HL-60/S4 (cell line): ENCODE measurements at regions not wholly inside any gene's neighbourhood (a gene's known extent, or its start where the extent isn't known, plus 50 kb on each side); places are given as distances from the start of the nearest gene placed in this dataset.

ENCODE experiments used
- in situ Hi-C: fragments of 300-500 bp; cut with MboI; formaldehyde crosslinking; loops from 2 replicates; pipeline ENCODE4 v1.14.3; 2022; ENCODE audit warnings: low sequenced_read_pairs

DNA sequence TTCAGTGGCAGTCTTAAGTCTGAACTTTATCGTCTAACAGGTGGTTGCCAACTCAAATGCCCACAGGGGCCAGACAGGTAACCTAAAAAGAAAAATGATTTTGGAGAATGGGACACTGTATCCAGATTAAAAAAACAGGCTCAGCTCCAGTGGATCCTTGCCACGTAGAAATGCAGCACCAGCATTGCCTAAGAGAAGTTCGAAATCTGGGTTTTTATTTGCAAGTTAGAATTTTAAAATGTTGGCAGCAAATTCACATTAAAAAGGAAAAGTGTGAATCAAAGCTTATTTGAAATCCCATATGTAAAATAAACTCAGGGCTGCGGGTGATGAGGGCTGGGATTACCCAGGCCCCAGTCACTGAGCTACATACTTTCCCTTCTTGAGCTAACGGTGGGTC, 408.5 kb upstream of the SUCLG2 start:
- in situ Hi-C loops: no loop called here

DNA sequence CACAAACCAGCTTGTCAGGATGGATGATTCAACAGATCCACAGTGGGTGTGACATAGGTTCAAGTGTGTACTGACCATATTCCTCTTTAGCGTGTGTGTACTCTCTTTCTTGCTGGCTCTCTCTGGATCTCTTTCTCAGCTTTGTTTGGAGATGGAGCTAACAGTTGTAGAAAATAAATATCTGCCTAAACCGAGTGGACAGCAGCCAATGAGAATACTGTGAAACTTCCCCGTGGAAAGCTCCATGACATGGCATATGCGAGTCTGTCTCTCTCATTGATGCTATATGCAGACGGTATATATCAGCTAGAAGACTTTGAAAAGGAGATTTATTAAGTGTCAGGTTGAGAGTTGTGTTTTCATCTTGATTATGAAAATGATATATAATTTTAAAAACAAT, 406.5 kb upstream of the SUCLG2 start:
- in situ Hi-C loops: no loop called here

DNA sequence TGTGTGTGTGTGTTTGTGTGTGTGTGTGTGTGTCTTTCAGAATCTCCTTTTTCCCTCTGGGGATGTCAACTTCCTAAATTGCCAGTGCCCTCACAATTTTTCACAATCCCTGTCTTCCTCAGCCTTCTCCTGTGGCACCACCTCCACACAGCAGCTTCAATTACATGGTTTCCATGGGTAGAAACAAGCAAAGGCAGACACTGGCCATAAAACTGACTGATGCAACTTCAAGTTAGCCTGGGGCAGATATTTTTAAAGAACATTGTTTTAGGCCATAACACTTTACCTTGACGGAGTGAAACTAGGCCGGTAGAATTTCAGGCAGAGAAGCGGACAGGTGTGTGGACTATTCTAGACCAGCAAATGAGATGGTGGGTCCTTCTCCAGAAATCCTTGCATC, 405.8 kb upstream of the SUCLG2 start:
- in situ Hi-C loops: no loop called here

DNA sequence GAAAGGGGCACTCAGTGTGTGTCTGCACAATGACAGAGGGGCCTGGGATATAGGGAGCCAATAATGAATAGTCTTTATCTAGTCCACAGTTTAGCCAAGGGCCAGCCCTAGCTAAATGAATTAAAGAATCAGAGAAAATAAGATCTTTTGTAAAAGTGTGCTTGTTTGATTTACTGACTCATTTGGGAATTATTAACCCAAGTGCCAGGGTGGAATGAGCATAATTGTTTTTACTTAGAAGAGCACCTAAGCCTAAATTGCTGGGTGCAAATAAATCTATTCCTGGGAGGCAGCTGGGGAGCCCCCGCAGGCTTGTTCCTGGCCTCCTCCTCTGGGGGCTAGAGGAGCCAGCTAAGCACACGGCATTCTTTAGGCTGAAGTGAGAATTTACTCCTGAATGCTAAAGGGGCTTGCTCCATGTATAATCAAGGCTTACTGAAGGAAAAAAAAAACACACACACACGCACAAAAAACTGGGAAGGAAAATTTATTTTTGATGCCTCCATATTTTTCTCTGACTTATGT, 405.3 kb upstream of the SUCLG2 start:
- in situ Hi-C loops: no loop called here

DNA sequence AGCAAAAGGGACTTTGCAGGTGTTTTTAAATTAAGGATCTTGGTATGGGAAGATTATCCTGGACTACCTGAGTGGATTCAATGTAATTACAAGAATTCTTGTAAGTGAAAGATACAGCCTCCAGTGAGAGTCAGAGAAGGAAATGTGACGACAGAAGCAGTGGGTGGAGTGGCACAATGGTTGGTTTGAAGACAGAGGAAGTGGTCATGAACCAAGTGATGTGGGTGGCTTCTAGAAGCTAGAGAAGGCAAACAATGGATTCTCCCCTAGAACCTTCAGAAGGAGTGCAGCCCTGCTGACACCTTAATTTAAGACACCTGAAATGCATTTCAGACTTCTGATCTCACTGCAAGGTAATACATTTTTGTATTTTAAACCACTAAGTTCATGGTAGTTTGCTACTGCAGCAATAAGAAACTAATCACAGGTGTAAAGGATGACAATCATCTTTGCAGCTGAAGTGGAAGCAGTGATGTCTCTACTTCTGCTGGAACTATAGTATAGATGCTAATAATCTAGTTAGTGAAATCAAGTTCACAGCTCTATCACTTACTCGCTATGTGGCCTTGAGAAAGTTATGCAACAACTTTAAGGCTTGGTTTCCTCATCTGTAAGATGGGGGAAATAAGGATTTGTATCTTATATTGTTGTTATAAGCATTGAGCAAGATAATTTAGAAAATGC, 403.4 kb upstream of the SUCLG2 start:
- in situ Hi-C loops: no loop called here

DNA sequence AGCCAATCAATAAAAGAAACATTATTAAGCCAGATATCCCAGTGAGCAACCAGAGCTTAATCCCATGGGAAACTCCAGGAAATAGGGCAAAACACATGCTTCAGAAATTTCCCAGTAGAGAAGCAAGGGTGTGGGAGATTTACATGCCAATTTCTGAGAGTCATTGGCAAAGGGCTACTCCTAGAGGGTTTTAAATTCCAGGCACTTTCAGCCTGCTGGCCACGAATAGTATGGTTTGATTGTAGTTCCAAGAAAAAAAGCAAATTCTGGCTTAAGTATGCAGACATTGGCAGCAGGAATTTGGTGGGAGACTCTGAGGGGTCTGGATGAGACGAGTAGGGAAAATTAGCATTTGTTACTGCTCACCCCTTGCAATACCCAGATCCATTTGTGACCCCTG, 402.1 kb upstream of the SUCLG2 start:
- in situ Hi-C loops: no loop called here

DNA sequence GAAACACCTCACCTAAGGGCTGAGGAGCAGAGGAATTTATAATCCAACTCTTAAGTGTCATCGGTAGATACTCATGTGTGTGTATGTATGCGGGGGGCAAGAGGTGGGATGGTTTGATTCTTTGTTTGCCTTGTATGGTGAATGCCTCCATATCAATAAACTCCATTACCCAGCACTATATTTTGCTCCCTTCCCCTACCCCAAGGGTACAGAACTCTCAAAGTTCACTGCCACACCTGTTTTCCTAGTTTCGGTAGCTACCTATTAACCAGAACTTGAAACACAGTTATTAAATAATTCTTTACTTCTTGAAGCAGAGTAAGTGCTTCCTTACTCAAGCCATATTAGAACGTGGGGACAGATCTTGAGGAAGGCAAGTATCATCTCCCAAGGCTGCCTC, 400.8 kb upstream of the SUCLG2 start:
- in situ Hi-C loops: no loop called here

DNA sequence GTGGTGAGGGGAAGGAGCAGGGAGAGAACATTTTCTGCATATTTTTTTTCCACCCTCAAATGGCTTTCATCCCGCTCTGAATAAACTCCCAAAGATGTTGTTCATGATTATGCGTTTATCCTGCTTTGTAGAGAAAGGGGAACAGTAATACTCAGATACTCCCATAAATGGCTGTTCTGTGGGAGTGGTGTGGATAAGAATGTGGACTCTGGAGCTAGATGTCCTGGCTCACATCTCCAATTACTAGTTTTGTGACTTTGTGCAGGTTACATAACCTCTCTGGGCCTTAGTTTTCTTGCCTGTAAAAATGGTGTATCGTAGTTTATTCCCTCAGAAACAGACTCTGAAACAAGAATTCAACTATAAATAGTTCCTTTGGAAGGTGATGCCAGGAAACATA, 395.4 kb upstream of the SUCLG2 start:
- in situ Hi-C loops: no loop called here

DNA sequence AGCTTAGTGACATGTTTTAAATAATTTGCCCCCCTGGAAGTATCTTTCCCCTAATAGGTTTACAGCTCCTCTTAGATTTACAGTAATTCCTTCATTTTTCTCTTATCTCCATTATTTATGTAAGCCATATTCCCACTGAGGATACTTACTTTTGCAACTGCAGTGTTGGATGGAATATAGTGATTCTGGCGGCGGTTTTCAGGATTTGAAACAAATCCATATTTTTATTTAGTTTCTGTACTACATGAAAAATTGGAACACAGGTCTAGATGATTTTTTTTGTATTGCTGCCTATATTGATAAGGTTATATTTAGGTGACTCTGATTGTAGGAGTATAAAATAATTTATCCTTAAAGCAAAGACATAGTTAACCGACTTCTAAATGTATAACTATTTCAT, 391.6 kb upstream of the SUCLG2 start:
- in situ Hi-C loops: no loop called here

DNA sequence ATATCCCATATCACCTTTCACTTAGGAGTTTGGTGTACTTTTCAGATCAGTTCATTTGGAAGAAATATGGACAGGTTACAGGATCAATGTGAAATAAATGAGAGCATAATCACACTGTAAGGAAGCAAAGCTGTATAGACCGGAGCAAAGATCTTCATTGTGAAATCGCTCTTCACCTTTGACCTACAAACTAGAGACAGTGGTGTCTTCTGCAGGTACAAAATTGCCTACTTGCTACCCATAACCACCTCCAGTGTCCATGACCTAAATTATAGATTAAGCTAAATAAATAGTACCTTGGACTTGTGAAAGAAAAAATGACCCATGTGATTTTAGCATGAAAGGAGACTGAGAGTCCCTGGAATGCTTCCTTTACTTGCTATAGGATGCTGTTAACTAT, 379.5 kb upstream of the SUCLG2 start:
- in situ Hi-C loops: no loop called here

DNA sequence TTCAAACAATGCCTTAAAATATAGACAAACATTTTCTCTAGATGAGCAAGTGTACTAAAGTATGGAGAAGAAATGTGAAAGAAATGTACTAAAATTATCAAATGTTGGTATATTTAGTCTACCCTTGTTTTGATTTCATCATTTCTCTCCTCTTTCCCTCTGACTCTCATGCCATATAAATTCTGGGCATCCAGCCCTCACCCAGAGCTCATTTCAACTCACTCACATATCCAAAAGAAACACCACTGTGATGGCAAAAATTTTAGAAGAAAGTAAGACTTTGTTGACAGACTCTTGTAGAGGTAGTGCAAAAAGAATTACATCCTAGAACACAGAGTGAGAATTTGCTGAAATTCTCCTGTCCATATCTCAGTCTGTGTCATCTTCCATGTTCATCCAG, 377.8 kb upstream of the SUCLG2 start:
- in situ Hi-C loops: no loop called here

DNA sequence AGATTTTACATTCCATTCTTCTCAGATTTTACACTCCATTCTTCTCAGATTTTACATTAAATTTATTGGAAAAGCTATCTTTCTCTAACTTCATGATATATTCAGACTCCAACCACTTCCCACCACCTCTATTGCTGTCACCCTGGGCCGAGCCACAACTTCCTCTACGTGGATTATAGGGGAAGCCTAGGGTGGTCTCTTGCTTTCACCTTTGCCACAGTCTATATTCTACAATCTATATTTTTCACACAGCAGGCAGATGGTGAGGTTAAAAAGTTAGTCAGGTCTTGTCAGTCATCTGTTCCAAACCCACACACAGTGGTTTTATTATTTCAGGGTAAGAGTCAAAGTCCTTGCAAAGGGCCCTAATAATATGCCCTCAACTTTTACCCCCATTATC, 370.8 kb upstream of the SUCLG2 start:
- in situ Hi-C loops: no loop called here

DNA sequence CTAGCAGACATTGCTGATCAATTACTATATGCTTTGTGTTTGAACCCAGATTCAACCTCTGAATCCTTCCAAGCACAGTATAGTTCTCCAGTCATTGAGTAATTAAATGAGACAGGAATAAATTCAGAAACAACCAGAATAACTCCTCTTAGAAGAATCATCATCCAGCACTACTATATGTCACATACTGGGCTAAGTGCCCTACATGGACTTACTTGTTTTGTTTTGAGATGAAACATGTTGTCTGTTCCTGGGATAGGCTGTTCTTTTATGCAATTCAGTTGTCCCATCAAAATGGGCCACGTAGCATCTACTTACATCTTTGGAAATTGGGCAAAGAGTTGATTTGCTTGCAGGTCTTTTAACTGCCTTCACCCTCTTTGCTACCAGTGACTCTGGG, 365.5 kb upstream of the SUCLG2 start:
- in situ Hi-C loops: no loop called here

DNA sequence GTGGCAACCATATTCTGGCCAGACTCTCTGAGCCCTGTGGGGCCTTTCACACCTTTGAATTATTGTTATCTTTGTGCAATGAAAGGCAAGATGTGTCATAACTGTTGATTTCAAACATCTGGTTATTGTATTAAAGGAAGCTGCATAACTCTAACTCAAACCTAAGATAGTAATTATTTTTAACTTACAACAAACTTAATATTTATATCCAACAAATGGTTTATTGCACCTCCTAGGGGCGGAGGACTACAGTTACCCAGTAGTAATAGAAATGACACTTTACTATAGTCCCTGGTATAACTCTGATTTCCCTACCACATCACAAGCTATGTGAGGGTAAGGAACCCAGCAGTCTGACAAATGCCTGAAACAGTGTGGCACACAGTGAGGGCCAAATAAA, 363.9 kb upstream of the SUCLG2 start:
- in situ Hi-C loops: no loop called here

DNA sequence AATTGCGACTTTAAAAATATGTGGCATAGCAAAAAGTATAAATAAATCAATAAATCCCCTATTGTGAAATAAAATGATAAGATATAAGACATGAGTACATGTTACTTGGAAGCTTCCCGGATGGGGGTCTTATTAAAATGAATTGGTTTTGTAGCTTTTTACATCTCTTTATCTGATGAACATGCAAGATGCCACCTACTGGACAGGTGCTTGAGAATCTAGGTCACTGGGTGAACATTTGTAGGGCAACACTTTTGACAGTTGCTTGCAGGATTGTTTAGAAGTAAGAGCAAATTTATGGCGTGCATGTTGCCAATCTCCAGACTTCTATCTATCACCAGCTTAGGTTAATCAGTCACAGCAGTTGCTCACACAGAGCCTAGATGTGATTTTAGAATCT, 362.7 kb upstream of the SUCLG2 start:
- in situ Hi-C loops: no loop called here

DNA sequence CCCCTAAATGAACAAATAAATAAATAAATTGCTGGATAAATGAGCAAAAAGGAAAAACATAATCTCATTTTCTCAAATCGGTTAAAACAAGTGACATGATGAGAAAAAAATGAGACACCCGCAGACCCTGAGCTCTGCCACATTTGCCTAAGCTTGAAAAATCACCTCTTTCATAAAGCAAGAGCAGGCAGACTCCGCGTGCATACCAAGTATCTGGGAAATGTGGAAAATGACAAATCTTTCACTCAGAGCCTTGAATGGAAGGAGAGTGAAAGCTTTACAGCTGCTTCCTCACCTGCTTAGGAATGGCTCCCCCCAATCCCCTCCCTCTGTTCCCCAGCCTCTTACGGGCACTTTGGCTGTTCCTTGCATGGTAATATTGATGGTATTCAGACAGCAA, 355.5 kb upstream of the SUCLG2 start:
- in situ Hi-C loops: no loop called here

DNA sequence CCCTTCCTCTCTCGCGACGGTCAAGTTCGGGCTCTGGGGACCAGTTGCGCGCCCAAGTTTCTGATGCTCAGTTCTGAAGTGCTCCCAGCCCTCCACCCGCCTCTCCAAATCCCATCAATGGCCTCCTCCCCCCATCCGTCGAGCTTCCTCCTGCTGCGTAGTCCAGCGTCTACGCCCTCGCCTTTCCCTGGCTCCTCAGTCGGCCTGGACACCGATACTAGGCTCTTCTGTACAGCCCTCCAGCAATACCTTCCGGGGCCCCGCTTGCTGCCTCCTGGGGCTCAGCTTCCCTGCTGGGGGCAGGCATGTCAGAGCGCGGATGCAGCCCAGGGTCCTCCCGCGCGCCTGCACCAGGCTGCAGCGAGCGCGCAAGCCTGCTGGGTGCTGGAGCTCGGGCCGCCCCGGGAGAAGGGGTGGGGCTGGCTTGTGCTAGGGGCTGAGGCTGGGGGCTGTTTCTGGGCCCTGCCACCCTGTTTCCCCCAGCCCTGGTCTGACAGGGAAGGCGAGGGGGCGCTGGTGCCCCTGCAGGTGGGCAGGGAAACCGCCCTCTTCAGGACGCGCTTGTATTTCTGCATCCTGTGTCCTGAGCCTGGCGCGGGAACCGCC, 353.3 kb upstream of the SUCLG2 start:
- in situ Hi-C loops: no loop called here

DNA sequence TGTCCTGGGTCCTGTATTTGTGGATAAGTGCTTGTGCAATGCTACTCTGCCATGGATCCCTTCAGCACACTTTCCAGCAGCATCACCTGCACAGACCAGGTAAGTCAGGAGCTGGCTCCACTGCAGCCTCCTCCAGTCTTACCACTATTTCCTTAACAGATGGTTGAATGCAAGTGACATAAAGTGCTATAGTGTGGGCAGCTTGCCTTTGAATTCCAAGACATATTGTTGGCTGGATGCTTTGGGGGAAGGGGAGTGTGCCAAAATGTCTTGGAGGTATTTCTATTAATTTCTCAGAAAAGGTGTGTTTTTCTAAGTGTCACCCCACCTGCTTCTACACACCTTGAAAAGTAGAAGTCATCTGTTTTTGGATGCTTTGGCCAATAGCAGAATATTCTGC, 352.2 kb upstream of the SUCLG2 start:
- in situ Hi-C loops: no loop called here

DNA sequence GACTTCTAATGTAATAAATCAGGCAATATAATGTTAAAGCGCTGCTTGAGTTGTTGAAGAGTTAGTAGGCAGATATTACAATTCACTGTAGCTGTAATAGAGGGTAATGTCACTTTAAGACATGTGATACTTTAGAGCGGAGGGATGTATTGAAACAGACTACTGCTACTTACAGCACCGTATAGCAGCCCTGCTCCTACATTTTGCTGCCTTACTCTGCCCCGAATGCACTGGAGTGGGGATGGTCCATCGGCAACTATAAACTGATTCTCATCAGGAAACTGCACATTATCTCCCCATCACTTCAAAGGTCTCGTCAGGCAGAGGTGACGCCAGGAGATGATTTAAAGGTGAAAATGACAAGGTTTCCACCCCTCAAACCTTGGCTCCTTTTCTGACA, 349.7 kb upstream of the SUCLG2 start:
- in situ Hi-C loops: no loop called here

DNA sequence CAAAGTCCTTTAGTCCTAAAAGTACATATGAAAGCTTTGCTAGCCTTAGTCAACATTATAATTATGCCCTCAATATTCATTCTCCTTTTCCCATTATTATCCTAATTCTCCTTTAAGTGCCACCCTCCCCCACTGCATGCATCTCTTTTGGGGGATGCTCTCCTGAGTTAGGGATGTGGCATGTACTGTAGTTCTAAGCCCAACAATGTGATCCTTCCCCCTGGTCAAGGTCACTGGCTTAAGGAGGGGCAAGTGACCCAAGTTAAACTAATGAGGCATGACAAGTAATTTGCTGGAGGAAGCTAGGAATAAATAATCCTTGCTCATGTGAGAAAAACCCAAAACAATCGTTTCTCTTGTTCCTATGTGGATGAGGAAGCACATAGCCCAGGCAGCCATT, 343.9 kb upstream of the SUCLG2 start:
- in situ Hi-C loops: no loop called here

DNA sequence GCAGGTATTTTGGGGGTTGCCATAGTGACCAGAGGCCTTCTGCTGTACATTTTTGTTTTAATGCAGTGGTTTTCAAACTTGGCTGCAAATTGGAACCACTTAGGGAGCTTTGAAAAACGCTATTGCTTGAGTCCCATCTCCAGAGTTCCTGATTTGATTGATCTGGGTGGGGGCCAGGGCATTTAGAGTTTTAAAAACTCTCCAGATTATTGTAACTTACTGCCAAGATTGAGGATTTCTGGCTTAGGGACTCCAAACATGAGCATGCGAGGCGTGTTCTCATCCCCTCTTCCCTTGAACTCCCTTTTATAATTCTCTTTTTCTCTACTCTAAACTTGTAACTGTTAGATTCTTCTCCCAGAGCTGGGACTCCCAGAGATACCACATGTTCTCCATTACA, 340.8 kb upstream of the SUCLG2 start:
- in situ Hi-C loops: no loop called here

DNA sequence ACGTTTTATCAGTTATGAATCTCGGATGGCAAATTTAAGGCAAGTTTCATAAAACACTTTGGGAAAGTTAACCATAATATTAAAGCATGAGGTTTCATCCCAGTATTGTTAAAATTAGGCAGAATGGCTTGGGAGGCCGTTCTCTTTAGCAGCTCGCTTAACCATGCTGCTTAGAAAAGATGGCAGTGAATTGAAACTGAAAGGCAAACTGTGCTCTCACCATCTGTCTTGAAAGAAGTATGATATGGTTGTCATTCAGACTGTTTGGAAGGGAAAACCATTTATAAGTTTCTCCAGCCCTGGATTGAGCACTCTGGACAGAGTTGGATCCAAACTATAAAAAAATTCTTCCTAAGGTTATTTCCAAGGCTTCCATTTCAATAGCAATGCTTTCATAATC, 332.3 kb upstream of the SUCLG2 start:
- in situ Hi-C loops: no loop called here

DNA sequence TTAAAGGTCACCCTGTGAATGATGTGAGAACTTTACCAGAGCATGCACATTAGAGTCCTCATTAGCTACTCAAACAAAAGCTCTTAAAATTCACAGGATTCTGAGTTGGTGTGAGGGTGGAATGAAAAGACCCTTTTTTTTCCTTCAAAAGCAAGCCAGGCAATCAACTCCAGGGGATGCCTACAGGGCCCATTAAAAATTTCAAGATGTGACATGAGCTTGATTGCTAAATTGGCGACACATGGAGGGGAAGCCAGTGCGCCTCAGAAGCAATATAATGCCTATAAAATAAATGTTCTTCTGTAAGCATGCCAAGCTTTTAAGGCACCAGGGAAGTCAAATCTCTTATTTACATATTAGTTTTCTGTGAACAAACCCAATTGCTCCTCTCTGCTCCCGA, 328.8 kb upstream of the SUCLG2 start:
- in situ Hi-C loops: no loop called here
